Muscle of arm (tissue), 1 donor: ENCODE measurements at regions not wholly inside any gene's neighbourhood (a gene's known extent, or its start where the extent isn't known, plus 50 kb on each side); places are given as distances from the start of the nearest gene placed in this dataset.
A peak's percentile ranks its signal among the peaks of the same experiment; 100 is the strongest.

ENCODE experiments used
- DNase-seq: peaks from one replicate; pipeline ENCODE4 v3.0.0-alpha.2; 2013

- no peak for DNase-seq
Measured at GRCh38 chr2:12416600-12416999, 300.1 kb upstream of the TRIB2 start.

GRCh38 chr2:12417786-12418185 is 298.9 kb upstream of the TRIB2 start:
- DNase-seq = no peak

GRCh38 chr2:12419803-12420202 is 296.9 kb upstream of the TRIB2 start:
- no peak for DNase-seq

DNA sequence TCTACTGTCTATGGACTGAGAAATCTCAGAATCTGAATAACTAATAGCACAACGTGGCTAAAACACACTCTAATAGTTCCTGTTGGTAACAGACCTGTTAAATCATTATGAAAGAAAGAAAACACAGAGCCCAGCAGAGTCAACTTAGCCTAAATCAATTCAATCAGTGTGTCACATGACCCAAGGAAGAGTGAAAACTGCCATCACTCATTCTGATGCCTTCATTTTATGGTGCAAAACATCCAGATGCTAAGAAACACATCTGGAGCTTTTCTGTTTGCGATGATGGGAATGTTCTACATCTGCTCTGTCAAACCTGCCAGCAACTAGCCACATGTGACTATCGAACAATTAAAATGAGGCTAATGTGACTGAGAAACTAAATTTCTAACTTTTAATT is 295.7 kb upstream of the TRIB2 start:
- no peak for DNase-seq

- DNase-seq = no peak
Measured at GRCh38 chr2:12424219-12424618, 292.5 kb upstream of the TRIB2 start.

- DNase-seq = peak; percentile 18
Measured at GRCh38 chr2:12424809-12425208, 291.9 kb upstream of the TRIB2 start.

DNA sequence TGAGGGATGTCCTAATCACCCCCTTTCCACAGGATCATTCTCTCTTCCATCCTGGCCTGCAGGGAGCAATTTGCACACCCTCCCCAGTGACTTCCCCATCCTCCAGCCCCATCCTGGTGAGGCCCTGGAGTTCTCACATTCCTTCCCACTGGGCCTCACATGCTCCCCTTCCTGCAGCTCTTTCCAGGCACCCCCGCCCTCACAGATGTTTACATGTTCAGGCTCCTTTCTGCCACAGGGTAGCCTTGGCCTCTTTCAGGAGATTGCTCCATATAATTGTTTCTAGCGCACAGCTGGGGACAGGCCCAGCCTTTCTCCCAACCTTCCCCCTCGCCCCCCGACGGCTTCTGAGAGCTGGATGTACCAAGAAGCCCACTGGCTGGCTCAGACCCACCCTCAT is 288.4 kb upstream of the TRIB2 start:
- no peak for DNase-seq

- no peak for DNase-seq
Measured at GRCh38 chr2:12428786-12429185, 287.9 kb upstream of the TRIB2 start.

DNA sequence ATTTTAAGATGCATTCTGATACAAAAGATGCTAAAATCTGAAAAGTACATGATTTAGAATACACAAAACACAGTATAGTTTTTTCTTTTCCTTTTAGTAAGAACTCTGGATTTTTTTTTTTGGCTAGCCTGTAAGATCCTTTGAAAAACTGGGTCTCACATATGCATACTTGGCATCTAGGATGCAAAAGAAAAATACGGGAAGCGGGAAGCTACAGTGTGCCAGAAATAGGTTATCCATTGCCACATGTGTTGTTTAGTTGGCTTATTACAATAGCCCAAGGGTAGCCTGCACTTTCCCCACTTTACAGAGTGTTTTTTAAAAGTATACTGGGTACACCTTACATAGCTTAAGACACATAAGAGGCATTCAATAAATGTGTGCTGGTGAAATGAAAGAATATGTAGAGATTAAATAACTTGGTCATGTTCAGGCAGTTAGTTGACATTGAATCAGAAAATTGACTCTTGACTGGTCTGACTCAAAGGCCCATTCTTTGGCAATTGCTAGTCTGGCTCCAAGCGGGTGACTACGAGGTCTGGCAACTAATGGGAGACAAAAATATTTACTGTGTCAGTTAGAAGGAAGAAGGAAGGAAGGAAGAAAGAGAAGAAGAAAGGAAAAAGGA is 286.8 kb upstream of the TRIB2 start:
- DNase-seq = no peak

DNA sequence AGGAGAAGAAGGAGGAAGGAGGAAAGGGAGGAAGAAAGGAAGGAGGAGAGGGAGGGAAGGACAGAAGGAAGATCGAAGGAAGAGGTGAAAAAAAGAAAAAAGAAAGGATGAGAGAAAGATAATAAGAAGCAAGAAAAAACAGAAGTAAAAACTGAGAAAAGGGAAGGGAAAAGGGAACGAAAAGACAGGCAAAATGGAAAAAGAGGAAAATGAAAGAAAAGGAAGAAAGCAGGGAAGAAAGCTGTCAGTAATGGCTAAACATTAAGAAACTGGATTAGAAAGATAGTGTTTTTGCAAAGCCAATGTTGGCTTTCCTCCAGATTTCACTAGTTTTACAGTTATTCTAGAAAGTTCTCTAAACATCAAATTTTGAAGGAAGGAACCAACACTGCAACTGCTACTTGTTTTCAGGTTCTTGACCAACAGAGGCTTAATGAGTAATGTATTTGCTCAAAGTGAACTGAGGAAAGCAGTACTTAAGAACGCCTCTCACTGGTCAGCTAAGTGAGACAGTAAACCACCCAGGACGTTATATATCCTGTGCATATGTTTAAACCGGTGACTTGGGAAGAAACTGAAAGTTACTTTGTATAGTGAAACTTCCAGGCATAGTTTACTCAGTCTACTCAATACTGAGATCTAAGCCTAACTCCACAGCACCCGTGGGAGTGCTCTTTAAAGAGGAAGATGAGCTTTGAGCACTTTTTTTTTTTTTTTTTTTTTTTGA is 286.2 kb upstream of the TRIB2 start:
- no peak for DNase-seq

DNA sequence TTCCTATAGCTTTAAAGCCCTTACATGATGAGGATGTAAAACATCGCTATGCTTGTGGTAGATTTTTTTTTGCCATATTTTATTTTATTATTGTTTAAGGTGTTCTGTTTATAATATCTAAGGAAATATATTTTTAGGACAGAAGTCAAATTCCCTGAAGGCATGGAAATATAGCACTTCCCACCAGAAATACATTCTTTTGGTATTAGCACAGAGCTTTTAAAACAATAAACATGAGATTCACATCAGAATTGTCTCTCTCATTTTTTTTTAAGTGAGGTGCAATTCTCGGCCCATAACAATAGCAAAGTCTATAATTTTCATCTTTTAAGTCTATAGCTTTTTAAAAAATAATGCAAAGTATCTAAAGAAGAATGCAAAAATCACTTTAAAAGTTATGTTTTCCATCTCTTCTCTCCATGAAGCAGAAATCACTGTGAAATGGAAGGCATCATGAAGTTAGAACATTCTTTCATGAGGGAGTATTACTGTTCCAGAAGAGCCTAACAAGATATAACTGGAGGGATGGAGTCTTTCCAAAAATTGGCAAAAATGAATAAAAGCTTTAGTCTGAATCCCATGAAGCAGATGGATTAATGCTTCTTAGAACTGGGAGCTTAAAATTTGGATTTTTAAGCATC is 283.6 kb upstream of the TRIB2 start:
- no peak for DNase-seq

GRCh38 chr2:12433626-12433990 is 283.1 kb upstream of the TRIB2 start:
- DNase-seq = no peak

DNA sequence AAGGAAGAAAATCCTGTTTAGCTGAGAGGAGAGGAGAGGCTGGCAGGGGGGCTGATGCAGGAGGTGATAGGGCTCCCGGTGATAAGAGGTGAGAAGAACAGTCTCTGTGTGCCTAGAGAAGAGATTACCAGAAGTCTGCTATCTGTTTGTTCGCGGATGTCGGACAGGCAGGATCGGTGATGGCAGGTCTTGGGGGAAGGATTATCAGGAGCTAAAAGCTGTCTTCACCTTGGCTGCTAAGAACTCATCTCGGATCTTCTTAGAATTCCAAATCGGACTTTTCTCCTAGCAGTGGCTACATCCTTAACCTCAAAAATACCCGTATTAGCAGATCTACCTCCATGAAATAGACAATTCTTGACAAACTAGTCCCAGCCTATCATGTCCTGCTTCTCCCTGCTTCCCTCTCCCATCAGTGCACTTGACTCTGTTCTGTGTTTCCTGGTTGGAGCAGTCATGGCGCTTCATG is 282.1 kb upstream of the TRIB2 start:
- DNase-seq = no peak

DNA sequence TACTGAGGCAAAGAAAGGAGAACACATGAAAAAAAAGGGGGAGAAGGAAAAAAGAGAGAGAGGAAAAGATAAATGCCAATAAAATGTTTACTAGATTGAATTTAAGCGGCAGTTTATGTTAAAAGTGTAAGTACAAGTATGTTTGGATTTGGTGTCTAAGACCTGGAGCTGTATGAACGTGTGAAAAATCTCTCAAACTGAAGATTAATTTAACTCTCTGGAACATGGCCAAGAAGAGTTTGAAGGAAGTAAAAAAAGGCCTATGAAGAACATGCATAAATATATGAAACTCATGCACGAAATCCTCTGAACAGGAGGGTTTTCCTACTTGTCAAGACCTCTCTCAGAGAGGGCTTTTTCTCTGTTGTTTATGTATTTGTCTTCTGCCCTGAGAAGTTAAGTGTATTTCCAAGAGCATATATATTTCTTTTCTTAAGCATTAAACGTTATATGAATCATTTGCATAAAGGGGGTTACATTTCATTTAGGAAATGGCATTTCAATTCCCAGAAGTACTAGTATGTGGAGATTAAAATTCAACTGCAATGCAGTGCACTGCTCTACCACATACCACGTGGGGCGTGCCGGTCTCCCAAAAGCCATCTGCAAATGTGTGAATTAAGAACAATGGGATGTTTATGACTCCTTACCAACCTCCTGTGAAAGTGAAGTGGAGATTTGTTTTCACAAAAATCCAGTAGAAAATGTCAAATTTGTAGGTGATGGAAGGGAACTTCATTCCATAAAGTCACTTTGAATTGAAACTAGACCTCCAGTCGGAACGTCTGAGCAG is 281.1 kb upstream of the TRIB2 start:
- DNase-seq = no peak

GRCh38 chr2:12436483-12436882 is 280.3 kb upstream of the TRIB2 start:
- no peak for DNase-seq

- no peak for DNase-seq
Measured at GRCh38 chr2:12436935-12437561, 279.7 kb upstream of the TRIB2 start.

GRCh38 chr2:12440731-12441130 is 276.0 kb upstream of the TRIB2 start:
- no peak for DNase-seq

DNA sequence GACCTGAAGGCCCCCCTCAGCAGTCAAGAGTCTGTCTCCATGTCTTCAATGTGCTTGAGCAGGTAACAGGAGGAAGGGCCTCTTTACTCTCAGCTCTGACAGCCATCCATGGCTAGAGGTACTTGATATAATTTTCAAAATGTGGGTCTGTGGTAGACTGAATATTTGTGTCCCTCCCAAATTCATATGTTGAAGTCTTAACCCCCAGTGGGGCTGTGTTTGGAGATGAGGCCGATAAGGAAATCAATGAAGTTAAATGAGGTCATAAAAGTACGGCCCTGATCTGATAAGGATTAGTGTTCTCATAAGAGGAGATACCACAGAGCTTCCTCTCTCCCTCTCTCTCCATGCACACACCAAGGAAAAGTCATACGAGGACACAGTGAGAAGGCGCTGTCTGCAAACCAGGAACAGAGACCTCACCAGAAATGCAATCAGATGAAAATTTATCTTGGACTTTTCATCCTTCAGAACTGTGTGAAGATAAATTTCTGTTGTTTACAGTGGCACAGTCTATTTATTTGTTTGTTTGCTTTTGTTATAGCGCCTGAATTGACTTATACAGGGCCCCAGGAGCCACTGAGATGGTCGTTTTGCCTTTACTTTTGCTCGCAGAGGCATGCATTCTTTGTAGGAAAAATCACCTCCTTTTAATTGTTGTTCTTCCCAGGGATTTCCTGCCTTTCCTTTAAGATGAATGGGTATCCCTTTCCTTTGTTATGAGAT is 274.8 kb upstream of the TRIB2 start:
- no peak for DNase-seq

DNA sequence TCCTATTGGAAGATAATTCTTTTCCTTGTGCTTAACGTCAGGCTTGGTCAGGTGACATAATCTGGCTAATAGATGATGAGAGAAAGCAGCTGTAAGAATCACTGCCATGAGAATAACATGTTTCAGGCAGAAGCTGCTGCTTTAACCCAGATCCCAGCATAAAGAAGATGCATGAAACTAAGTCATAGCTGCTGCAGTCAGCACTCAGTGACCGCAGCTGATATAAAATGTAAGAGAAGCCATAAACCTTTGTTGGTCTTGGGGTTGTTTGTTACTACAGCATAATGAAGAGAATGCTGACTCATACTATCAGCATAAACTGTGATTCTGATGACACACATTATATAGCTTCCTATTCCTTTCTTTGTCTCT is 274.3 kb upstream of the TRIB2 start:
- no peak for DNase-seq

DNA sequence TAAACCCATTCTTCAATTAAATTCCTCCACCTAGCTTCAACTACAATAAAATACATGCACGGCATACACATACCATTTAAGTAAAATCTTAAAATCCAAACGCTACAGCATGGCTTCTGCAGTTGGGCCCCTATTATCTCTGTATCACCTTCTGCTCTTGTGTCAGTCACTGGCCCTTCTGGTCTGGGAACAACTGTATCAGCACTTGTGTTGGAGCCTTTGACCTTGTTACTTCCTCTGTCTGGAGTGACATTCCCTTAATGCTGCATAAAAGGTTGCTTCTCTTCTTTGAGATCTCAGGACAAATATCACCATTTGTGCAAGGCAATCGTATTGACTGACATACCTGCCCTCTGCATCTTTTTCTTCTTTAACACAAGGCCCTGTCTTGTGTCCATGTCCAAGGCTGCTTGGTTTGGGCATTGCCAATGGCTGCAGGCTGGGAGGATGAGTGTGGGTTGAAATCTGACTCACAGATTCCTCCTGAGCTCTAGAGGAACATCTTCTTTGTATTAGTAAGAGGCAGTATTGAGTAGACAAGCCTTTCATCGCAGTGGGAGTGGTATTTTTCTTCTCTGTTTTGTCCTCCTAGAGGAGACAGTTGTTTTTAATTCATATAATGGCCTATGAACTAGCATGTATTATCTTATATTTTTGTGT is 267.8 kb upstream of the TRIB2 start:
- DNase-seq = no peak

GRCh38 chr2:12451726-12452125 is 265.0 kb upstream of the TRIB2 start:
- DNase-seq = no peak
